ENCODE measurements at regions not wholly inside any gene's neighbourhood (a gene's known extent, or its start where the extent isn't known, plus 50 kb on each side); places are given as distances from the start of the nearest gene placed in this dataset.

DNA sequence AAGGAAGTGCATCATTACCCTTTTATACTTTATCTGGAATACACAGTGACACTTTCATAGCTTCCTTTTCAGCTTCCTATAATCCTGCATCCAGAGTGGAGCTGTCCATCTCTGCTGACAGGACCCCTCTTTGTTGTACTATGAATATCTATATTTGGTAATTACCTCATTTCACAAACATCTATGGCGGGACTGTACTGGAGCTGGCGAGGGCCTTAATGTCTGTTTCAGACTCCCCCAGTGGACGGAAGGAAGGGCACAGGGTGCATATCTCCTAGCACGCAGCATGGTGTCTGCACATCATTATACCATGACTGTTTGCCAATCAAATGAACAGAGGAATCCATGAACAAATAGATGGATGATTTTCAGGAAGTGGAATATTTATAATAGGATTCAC, 142.3 kb downstream of the SOX11 start:
- no peak for TF ChIP-seq POLR2A (IDR thresholded peaks at IDR 0.05)
- TF ChIP-seq, protein P1, sequence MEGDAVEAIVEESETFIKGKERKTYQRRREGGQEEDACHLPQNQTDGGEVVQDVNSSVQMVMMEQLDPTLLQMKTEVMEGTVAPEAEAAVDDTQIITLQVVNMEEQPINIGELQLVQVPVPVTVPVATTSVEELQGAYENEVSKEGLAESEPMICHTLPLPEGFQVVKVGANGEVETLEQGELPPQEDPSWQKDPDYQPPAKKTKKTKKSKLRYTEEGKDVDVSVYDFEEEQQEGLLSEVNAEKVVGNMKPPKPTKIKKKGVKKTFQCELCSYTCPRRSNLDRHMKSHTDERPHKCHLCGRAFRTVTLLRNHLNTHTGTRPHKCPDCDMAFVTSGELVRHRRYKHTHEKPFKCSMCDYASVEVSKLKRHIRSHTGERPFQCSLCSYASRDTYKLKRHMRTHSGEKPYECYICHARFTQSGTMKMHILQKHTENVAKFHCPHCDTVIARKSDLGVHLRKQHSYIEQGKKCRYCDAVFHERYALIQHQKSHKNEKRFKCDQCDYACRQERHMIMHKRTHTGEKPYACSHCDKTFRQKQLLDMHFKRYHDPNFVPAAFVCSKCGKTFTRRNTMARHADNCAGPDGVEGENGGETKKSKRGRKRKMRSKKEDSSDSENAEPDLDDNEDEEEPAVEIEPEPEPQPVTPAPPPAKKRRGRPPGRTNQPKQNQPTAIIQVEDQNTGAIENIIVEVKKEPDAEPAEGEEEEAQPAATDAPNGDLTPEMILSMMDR (IDR thresholded peaks at IDR 0.05) = no peak
